GM12878 (cell line): ENCODE measurements at regions not wholly inside any gene's neighbourhood (a gene's known extent, or its start where the extent isn't known, plus 50 kb on each side); places are given as distances from the start of the nearest gene placed in this dataset.

Source experiments
- ATAC-seq: fragments of 200-7000 bp; cut with Tn5 transposase; 3 replicates; pipeline ENCODE4 v1.9.1; 2020; ENCODE audit warnings: mild to moderate bottlenecking, moderate library complexity
- BruUV-seq: library from RNA; stranded (reverse); fragments of 400-500 nt; replicated peaks from 2 replicates; lab custom pipeline; 2021; lab: Mats Ljungman, UMichigan
- CTCF ChIA-PET: fragments of 300-600 bp; sonication (Branson Sonifier 250); formaldehyde crosslinking; extraction: SDS; loops from one replicate; lab custom pipeline; 2021; ENCODE audit warnings: inconsistent platforms; lab: Yijun Ruan, JAX
- POLR2A ChIA-PET: fragments of 350-600 bp; formaldehyde crosslinking; extraction: SDS; loops from one replicate; lab custom pipeline; 2021; ENCODE audit warnings: inconsistent platforms; lab: Charles Lee
- RAD21 ChIA-PET: fragments of 300-600 bp; sonication (Branson Sonifier 250); formaldehyde crosslinking; loops from one replicate; lab custom pipeline; 2023; ENCODE audit warnings: antibody characterized with exemption; ENCODE audit not compliant: unreplicated experiment; lab: Charles Lee
- SMC1A ChIA-PET: fragments of 300-600 bp; sonication (Branson Sonifier 250); formaldehyde crosslinking; loops from one replicate; lab custom pipeline; 2023; ENCODE audit not compliant: unreplicated experiment, uncharacterized antibody; lab: Charles Lee
- DNase-seq: peaks from one replicate; pipeline ENCODE4 v3.0.0-alpha.2; 2011; ENCODE audit warnings: low read depth, low spot score
- FAIRE-seq: peaks from 3 replicates; lab custom pipeline; 2011; peaks lifted over from hg19 to GRCh38; lab: Jason Lieb, UNC
- H2AFZ ChIP-seq: 2 replicates; pipeline ENCODE4 v1.6.0; 2011; ENCODE audit warnings: low read depth, low read length, control low read depth; ENCODE audit not compliant: control insufficient read depth
- H3K27ac ChIP-seq: 2 replicates; pipeline ENCODE4 v1.5.1; 2011; ENCODE audit warnings: control low read depth; ENCODE audit not compliant: control insufficient read depth, insufficient read depth
- H3K27me3 ChIP-seq, 2 experiments: replicated peaks in 1 of 2; 2 replicates each; pipeline versions ENCODE4 v1.6.0 to v1.6.1; 2011; ENCODE audit warnings: low read length in 1 of 2; ENCODE audit not compliant: control insufficient read depth in 2 of 2, insufficient read depth in 2 of 2
- H3K36me3 ChIP-seq, 2 experiments: 2 replicates each; pipeline ENCODE4 v1.5.1; 2011; ENCODE audit warnings: low read length in 1 of 2; ENCODE audit not compliant: control insufficient read depth in 2 of 2, insufficient read depth in 2 of 2
- H3K4me1 ChIP-seq: 2 replicates; pipeline ENCODE4 v1.6.1; 2011; ENCODE audit warnings: mild to moderate bottlenecking, low read length, moderate library complexity, mixed read lengths; ENCODE audit not compliant: control insufficient read depth, insufficient read depth
- H3K4me2 ChIP-seq: 2 replicates; pipeline ENCODE4 v1.6.0; 2011; ENCODE audit warnings: control low read depth; ENCODE audit not compliant: control insufficient read depth, insufficient read depth
- H3K4me3 ChIP-seq: fragments of 200-600 bp; sonication (generic); 2 replicates; pipeline ENCODE4 v1.5.1; 2016
- H3K79me2 ChIP-seq: 2 replicates; pipeline ENCODE4 v1.6.0; 2011; ENCODE audit warnings: low read length; ENCODE audit not compliant: control insufficient read depth, insufficient read depth
- H3K9ac ChIP-seq: 2 replicates; pipeline ENCODE4 v1.8.0; 2011; ENCODE audit warnings: low read length, control low read depth, mixed read lengths; ENCODE audit not compliant: control insufficient read depth, insufficient read depth
- H3K9me3 ChIP-seq: replicated peaks from 3 replicates; pipeline ENCODE4 v1.5.1; 2011; ENCODE audit warnings: mild to moderate bottlenecking, low read length; ENCODE audit not compliant: control insufficient read depth, insufficient read depth
- H4K20me1 ChIP-seq: 2 replicates; pipeline ENCODE4 v1.6.0; 2011; ENCODE audit not compliant: control insufficient read depth, insufficient read depth
- ASH2L ChIP-seq: fragments of 300-600, 200-600 bp; sonication (generic); IDR thresholded peaks from 2 replicates; pipeline ENCODE4 v1.6.1; 2017; ENCODE audit warnings: low read depth, mild to moderate bottlenecking, borderline replicate concordance
- BACH1 ChIP-seq: fragments of 450-650 bp; IDR thresholded peaks from 2 replicates; pipeline ENCODE4 v1.6.1; 2017; ENCODE audit warnings: mild to moderate bottlenecking, borderline replicate concordance
- EP300 ChIP-seq, 2 experiments: fragments of 150-350 bp in 1 of 2; IDR thresholded peaks; 2 replicates each; pipeline ENCODE4 v1.6.1; 2011 to 2012; ENCODE audit warnings: low read depth in 2 of 2, low read length in 2 of 2, borderline replicate concordance in 1 of 2, improper control_type of control experiment in 1 of 2, inconsistent platforms in 1 of 2; ENCODE audit not compliant: control insufficient read depth in 1 of 2
- IRF4 ChIP-seq: IDR thresholded peaks from 2 replicates; pipeline ENCODE4 v1.6.1; 2011; ENCODE audit warnings: low read depth, low read length
- RUNX3 ChIP-seq: IDR thresholded peaks from 2 replicates; pipeline ENCODE4 v1.6.1; 2012; ENCODE audit warnings: low read length, inconsistent platforms
- SMAD5 ChIP-seq: IDR thresholded peaks from 2 replicates; pipeline ENCODE4 v1.6.1; 2016; ENCODE audit warnings: antibody characterized with exemption, low read depth
- SPI1 ChIP-seq: IDR thresholded peaks from 2 replicates; pipeline ENCODE4 v1.6.1; 2011; ENCODE audit warnings: low read depth, mild to moderate bottlenecking, low read length, moderate library complexity, borderline replicate concordance; ENCODE audit not compliant: insufficient read depth
- STAT1 ChIP-seq: fragments of 450-650 bp; conservative IDR thresholded peaks from 2 replicates; pipeline ENCODE4 v1.6.1; 2014; ENCODE audit warnings: antibody characterized with exemption, mild to moderate bottlenecking
- TAF1 ChIP-seq: IDR thresholded peaks from 2 replicates; pipeline ENCODE4 v1.6.1; 2011; ENCODE audit warnings: mild to moderate bottlenecking, low read depth, low read length, borderline replicate concordance
- TBL1XR1 ChIP-seq: IDR thresholded peaks from 2 replicates; pipeline ENCODE4 v1.6.1; 2012; ENCODE audit warnings: low read depth, low read length, improper control_type of control experiment
- ZBED1 ChIP-seq: IDR thresholded peaks from 2 replicates; pipeline ENCODE4 v1.6.1; 2016; ENCODE audit warnings: borderline replicate concordance
- WGBS: methylation state at CpG from one replicate; pipeline ENCODE4 v1.1.6; 2016; ENCODE audit warnings: low lambda C conversion rate; ENCODE audit not compliant: insufficient replicate concordance, insufficient coverage; ENCODE audit errors: missing lambda C conversion rate; 5-methylcytosine and 5-hydroxymethylcytosine counted together
- in situ Hi-C: fragments of 300-500 bp; cut with MboI; formaldehyde crosslinking; loops from 9 replicates; pipeline ENCODE4 v1.14.3; 2018; ENCODE audit warnings: mixed read lengths
- intact Hi-C: fragments of 100-400 bp; cut with micrococcal nuclease; formaldehyde crosslinking; loops from one replicate; pipeline ENCODE4 v1.14.2; 2022; ENCODE audit not compliant: unreplicated experiment

GRCh38 chr14:38947343-38947742, 155.7 kb downstream of the SEC23A start:
- ATAC-seq (no peak), DNase-seq (no peak), FAIRE-seq (no peak)
- ChIA-PET POLR2A (no interaction called here), RAD21 (no interaction called here), CTCF (no interaction called here), SMC1A (no interaction called here)
- intact Hi-C loops (no loop called here), in situ Hi-C loops (no loop called here)
- Histone ChIP-seq H3K9me3 (no peaks in the 10 kb centered on the region), H3K4me3 (no peak overlapping the region), H3K79me2 (no peaks in the 10 kb centered on the region), H3K36me3 (no peaks in the 10 kb centered on the region), H3K27me3 (no peaks in the 10 kb centered on the region), H3K27ac (no peak overlapping the region), H4K20me1 (no peaks in the 10 kb centered on the region), H3K4me1 (no peaks in the 10 kb centered on the region), H2AFZ (no peak overlapping the region), H3K4me2 (no peak overlapping the region), H3K9ac (no peak overlapping the region)
- no peak for TF ChIP-seq IRF4
- TF ChIP-seq BACH1, result no peak
- no peak for TF ChIP-seq ZBED1
- no peak for TF ChIP-seq SMAD5
- TF ChIP-seq EP300 (IDR thresholded peaks at IDR 0.05; ENCODE audit: borderline replicate concordance in 1 of 2, control insufficient read depth in 1 of 2, low read depth in 2 of 2, low read length in 2 of 2), result no peak
- TF ChIP-seq TBL1XR1, result no peak
- no peak for TF ChIP-seq STAT1
- no peak for TF ChIP-seq ASH2L
- no peak for TF ChIP-seq RUNX3
- no peak for TF ChIP-seq SPI1
- no peak for TF ChIP-seq TAF1
- 35% methylated on average over 1 of the region's 1 CpG for WGBS
- no TSS peak for BruUV-seq
